Chondrocyte (in vitro differentiated cells): ENCODE measurements at regions not wholly inside any gene's neighbourhood (a gene's known extent, or its start where the extent isn't known, plus 50 kb on each side); places are given as distances from the start of the nearest gene placed in this dataset.

Experiments used
- DNase-seq: peaks from one replicate; pipeline ENCODE4 v3.0.0; 2021; ENCODE audit warnings: mixed read lengths, low spot score
- H3K27ac Mint-ChIP-seq: one replicate; pipeline ENCODE4 v1.8.0; 2021; ENCODE audit warnings: mild to moderate bottlenecking, moderate library complexity, mixed read lengths; ENCODE audit not compliant: unreplicated experiment
- H3K27me3 Mint-ChIP-seq: 2 replicates; pipeline ENCODE4 v1.8.0; 2021; ENCODE audit warnings: low read depth, mixed read lengths
- H3K36me3 Mint-ChIP-seq: 2 replicates; pipeline ENCODE4 v1.8.0; 2021; ENCODE audit warnings: low read depth, mixed read lengths
- H3K4me1 Mint-ChIP-seq: 2 replicates; pipeline ENCODE4 v1.8.0; 2021; ENCODE audit warnings: low read depth, mild to moderate bottlenecking, mixed read lengths
- H3K4me3 Mint-ChIP-seq: one replicate; pipeline ENCODE4 v1.8.0; 2021; ENCODE audit warnings: mild to moderate bottlenecking, moderate library complexity, mixed read lengths; ENCODE audit not compliant: unreplicated experiment
- H3K9me3 Mint-ChIP-seq: 2 replicates; pipeline ENCODE4 v1.8.0; 2021; ENCODE audit warnings: low read depth, mixed read lengths
- CTCF ChIP-seq: fragments of 200-600 bp; sonication (generic); IDR thresholded peaks from 2 replicates; pipeline ENCODE4 v1.5.0; 2021; ENCODE audit warnings: antibody characterized with exemption, mild to moderate bottlenecking, moderate library complexity

DNA sequence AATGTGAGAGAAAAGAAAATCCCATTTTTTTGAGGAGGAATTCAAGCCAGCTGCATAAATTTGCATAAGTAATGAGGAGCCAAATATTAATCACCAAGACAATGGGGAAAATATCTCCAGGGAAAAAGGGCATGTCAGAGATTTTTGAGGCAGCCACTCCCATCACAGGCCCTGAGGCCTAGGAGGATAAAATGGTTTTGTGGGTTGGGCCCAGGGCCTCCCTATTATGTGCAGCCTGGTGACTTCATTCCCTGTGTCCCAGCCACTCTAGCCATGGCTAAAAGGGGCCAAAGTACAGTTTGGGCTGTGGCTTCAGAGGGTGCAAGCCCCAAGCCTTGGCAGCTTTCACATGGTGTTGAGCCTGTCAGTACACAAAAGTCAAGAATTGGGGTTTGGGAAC lies 1051.0 kb upstream of the FOXG1 start:
- Mint-ChIP-seq H3K4me3 (no peak overlapping the region), H3K9me3 (peaks cover 40% of the 10 kb centered on the region)

DNA sequence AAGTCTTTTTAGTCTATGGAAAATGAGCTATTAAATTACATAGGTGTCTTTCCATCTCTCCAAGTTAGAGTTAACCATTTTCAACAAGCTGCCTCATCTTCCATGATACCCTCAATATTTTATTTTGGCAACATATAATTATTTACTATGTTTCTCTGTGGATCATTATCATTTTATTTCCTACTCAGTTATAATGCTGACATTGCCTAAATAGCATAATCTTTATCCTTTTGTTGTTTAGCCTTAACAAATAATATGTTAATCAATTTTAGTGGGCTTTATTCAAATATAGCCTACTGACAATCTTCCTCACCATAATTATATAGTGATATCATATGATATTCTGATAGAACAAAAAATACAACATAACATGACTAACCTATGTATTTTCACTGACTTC lies 1044.8 kb upstream of the FOXG1 start:
- DNase-seq, result no peak
- TF ChIP-seq CTCF, result no peak
- Mint-ChIP-seq H3K36me3 (no peaks in the 10 kb centered on the region), H3K9me3 (peaks cover 17% of the 10 kb centered on the region), H3K4me3 (no peak overlapping the region), H3K27me3 (no peaks in the 10 kb centered on the region), H3K27ac (no peak overlapping the region), H3K4me1 (no peaks in the 10 kb centered on the region)

More for the DNA sequence above, 1051.0 kb upstream of the FOXG1 start:
- no peaks in the 10 kb centered on the region for H3K27me3 Mint-ChIP-seq
- no peaks in the 10 kb centered on the region for H3K4me1 Mint-ChIP-seq
- no peak for DNase-seq
- H3K36me3 Mint-ChIP-seq, result no peaks in the 10 kb centered on the region
- no peak overlapping the region for H3K27ac Mint-ChIP-seq
- TF ChIP-seq CTCF, result no peak

DNA sequence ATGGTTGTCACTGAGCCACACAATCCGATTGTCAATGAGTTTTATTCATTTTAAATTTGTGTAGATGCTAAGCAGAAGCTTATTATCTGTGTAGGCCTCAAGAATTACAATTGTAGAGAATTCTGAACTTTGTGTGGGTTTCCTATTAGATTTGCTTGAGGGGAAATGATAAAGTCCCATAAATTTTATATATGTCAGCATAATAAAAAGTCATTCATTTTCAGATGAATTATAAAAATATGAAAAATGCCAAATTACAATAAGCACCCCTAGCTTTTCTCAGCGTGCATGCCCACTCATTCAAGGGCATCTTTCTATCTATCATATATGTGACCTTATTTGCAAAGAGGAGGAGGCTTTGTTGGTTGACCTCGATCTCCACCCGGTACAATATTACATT lies 1041.1 kb upstream of the FOXG1 start:
- Mint-ChIP-seq H3K36me3 (no peaks in the 10 kb centered on the region), H3K27me3 (no peaks in the 10 kb centered on the region), H3K9me3 (peaks cover 8% of the 10 kb centered on the region), H3K4me1 (no peaks in the 10 kb centered on the region), H3K4me3 (no peak overlapping the region), H3K27ac (no peak overlapping the region)
- DNase-seq, result no peak
- no peak for TF ChIP-seq CTCF

DNA sequence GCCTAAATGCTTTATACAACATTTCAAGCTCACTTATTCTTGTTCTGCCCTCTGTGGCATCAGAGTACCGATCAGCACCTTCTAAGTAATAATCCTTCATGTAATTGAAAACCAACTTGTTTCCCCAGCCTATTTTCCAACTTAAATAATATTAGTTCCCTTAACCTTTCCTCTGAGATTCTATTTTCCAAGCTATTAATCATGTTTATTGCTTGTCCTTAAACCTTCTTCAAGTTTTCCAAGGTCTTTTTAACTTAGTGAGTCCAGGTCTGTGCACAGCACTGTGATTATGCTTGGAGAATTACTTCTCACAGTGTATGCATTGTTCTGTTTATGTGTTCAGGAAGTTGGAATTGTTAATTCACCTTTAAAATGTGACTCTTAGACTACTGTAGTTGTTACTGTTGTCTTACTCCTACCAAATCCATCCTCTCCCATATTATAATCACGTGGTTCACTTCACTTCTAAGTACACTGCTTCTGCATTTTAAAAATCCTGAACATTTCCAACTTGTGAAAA lies 1039.3 kb upstream of the FOXG1 start:
- H3K27ac Mint-ChIP-seq, result no peak overlapping the region
- H3K4me1 Mint-ChIP-seq, result no peaks in the 10 kb centered on the region
- no peaks in the 10 kb centered on the region for H3K27me3 Mint-ChIP-seq
- H3K4me3 Mint-ChIP-seq, result no peak overlapping the region
- no peak for TF ChIP-seq CTCF
- DNase-seq, result no peak
- H3K36me3 Mint-ChIP-seq, result no peaks in the 10 kb centered on the region
- peaks cover 4% of the 10 kb centered on the region for H3K9me3 Mint-ChIP-seq

DNA sequence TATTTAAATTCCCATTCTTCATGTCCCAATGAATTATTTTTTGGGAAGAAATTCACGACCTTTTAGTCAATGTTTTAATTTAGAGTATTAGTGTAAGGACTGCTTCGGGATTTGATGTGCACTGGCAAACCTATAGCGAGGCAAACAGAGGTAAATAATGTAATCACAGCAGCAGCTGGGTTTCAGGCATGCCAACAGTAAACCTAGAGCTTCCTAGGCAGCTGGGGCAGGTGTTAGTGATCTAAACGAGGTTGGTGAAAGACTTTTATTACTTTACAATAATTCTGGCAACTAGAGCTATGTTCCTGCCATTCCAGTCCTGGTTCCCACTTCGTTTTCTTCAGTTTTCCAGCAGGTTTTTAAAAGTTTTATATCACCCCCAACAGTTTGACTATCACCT lies 1036.4 kb upstream of the FOXG1 start:
- H3K27ac Mint-ChIP-seq, result no peak overlapping the region
- H3K27me3 Mint-ChIP-seq, result peaks cover 2% of the 10 kb centered on the region
- no peaks in the 10 kb centered on the region for H3K9me3 Mint-ChIP-seq
- no peaks in the 10 kb centered on the region for H3K4me1 Mint-ChIP-seq
- no peak for TF ChIP-seq CTCF
- H3K4me3 Mint-ChIP-seq, result no peak overlapping the region
- no peak for DNase-seq
- no peaks in the 10 kb centered on the region for H3K36me3 Mint-ChIP-seq
